ENCODE measurements at regions not wholly inside any gene's neighbourhood (a gene's known extent, or its start where the extent isn't known, plus 50 kb on each side); places are given as distances from the start of the nearest gene placed in this dataset.

- no peak overlapping the region for H3K27ac ChIP-seq
- TF ChIP-seq CTCF (conservative IDR thresholded peaks at IDR 0.05), result no peak
Measured at GRCh38 chr2:161028581-161028980, 131.6 kb upstream of the TANK start.

GRCh38 chr2:161029321-161029720 lies 130.9 kb upstream of the TANK start:
- no peak overlapping the region for H3K27ac ChIP-seq
- TF ChIP-seq CTCF (conservative IDR thresholded peaks at IDR 0.05), result no peak

GRCh38 chr2:161030260-161031063 lies 129.8 kb upstream of the TANK start:
- TF ChIP-seq CTCF (conservative IDR thresholded peaks at IDR 0.05), result no peak
- no peak overlapping the region for H3K27ac ChIP-seq

- no peak overlapping the region for H3K27ac ChIP-seq
- TF ChIP-seq CTCF (conservative IDR thresholded peaks at IDR 0.05), result no peak
Measured at GRCh38 chr2:161031511-161031910, 128.7 kb upstream of the TANK start.

- H3K27ac ChIP-seq, result no peak overlapping the region
- TF ChIP-seq CTCF (conservative IDR thresholded peaks at IDR 0.05), result no peak
Measured at GRCh38 chr2:161032635-161033034, 127.6 kb upstream of the TANK start.

GRCh38 chr2:161033059-161033660 lies 127.1 kb upstream of the TANK start:
- H3K27ac ChIP-seq, result no peak overlapping the region
- TF ChIP-seq CTCF (conservative IDR thresholded peaks at IDR 0.05), result no peak

- no peak for TF ChIP-seq CTCF (conservative IDR thresholded peaks at IDR 0.05)
- no peak overlapping the region for H3K27ac ChIP-seq
Measured at GRCh38 chr2:161036926-161037325, 123.3 kb upstream of the TANK start.
